Memory B cell (primary cell): ENCODE measurements at regions not wholly inside any gene's neighbourhood (a gene's known extent, or its start where the extent isn't known, plus 50 kb on each side); places are given as distances from the start of the nearest gene placed in this dataset.
"Not testable (repeated sequence)": the region's sequence is repeated elsewhere in the genome, so short reads cannot be mapped to it uniquely, and the experiment has no call there.

Experiments
- ATAC-seq: fragments of 150-1000 bp; cut with Tn5 transposase; 2 replicates; pipeline ENCODE4 v1.10.0; 2021; ENCODE audit warnings: low read depth, mild to moderate bottlenecking, moderate library complexity
- DNase-seq, 2 donors: peaks; one replicate each; pipeline ENCODE4 v3.0.0; 2022; ENCODE audit warnings: low spot score in 2 of 2
- H3K27ac Mint-ChIP-seq: one replicate; pipeline ENCODE4 v1.8.0; 2022; ENCODE audit warnings: mild to moderate bottlenecking, moderate library complexity, mixed read lengths
- H3K27me3 Mint-ChIP-seq: one replicate; pipeline ENCODE4 v1.8.0; 2022; ENCODE audit warnings: mixed read lengths
- H3K36me3 Mint-ChIP-seq: one replicate; pipeline ENCODE4 v1.8.0; 2022; ENCODE audit warnings: mild to moderate bottlenecking, mixed read lengths
- H3K4me1 Mint-ChIP-seq: one replicate; pipeline ENCODE4 v1.8.0; 2022; ENCODE audit warnings: mixed read lengths
- H3K4me3 Mint-ChIP-seq: one replicate; pipeline ENCODE4 v1.8.0; 2022; ENCODE audit warnings: mild to moderate bottlenecking, moderate library complexity, mixed read lengths
- H3K9me3 Mint-ChIP-seq: one replicate; pipeline ENCODE4 v1.8.0; 2022; ENCODE audit warnings: mixed read lengths

GRCh38 chr2:7539760-7540159, 622.5 kb downstream of the RNF144A start:
- H3K27ac Mint-ChIP-seq, result no peak overlapping the region
- peaks cover 3% of the 10 kb centered on the region for H3K9me3 Mint-ChIP-seq
- H3K36me3 Mint-ChIP-seq, result no peaks in the 10 kb centered on the region
- DNase-seq, result no peak
- H3K4me1 Mint-ChIP-seq, result no peaks in the 10 kb centered on the region
- ATAC-seq, result no peak
- H3K27me3 Mint-ChIP-seq, result no peaks in the 10 kb centered on the region
- no peak overlapping the region for H3K4me3 Mint-ChIP-seq

- H3K27ac Mint-ChIP-seq, result no peak overlapping the region
These were observed 635.8 kb downstream of the RNF144A start for GRCh38 chr2:7552825-7553570.

GRCh38 chr2:7555260-7555659, 638.0 kb downstream of the RNF144A start:
- Mint-ChIP-seq H3K9me3 (peaks cover 1% of the 10 kb centered on the region), H3K4me1 (no peaks in the 10 kb centered on the region), H3K27ac (no peak overlapping the region), H3K27me3 (peaks cover 9% of the 10 kb centered on the region), H3K4me3 (no peak overlapping the region), H3K36me3 (no peaks in the 10 kb centered on the region)
- DNase-seq (no peak), ATAC-seq (no peak)

More at GRCh38 chr2:7552825-7553570, 635.8 kb downstream of the RNF144A start:
- H3K4me1 Mint-ChIP-seq, result no peaks in the 10 kb centered on the region
- ATAC-seq (no peak), DNase-seq (no peak)
- H3K36me3 Mint-ChIP-seq, result no peaks in the 10 kb centered on the region
- peaks cover 3% of the 10 kb centered on the region for H3K9me3 Mint-ChIP-seq
- no peak overlapping the region for H3K4me3 Mint-ChIP-seq
- H3K27me3 Mint-ChIP-seq, result peaks cover 9% of the 10 kb centered on the region

- Mint-ChIP-seq H3K4me3 (no peak overlapping the region), H3K27ac (no peak overlapping the region), H3K9me3 (peaks cover 1% of the 10 kb centered on the region), H3K4me1 (no peaks in the 10 kb centered on the region), H3K27me3 (peaks cover 9% of the 10 kb centered on the region), H3K36me3 (no peaks in the 10 kb centered on the region)
- ATAC-seq, result no peak
- DNase-seq, result no peak
These were observed 640.2 kb downstream of the RNF144A start for GRCh38 chr2:7557376-7557775.

GRCh38 chr2:7559791-7560190, 642.6 kb downstream of the RNF144A start:
- Mint-ChIP-seq H3K9me3 (no peaks in the 10 kb centered on the region), H3K27ac (no peak overlapping the region), H3K27me3 (peaks cover 7% of the 10 kb centered on the region), H3K36me3 (no peaks in the 10 kb centered on the region), H3K4me1 (no peaks in the 10 kb centered on the region), H3K4me3 (no peak overlapping the region)
- ATAC-seq (no peak), DNase-seq (no peak)

- no peak for ATAC-seq
- Mint-ChIP-seq H3K27ac (no peak overlapping the region), H3K4me1 (no peaks in the 10 kb centered on the region), H3K9me3 (no peaks in the 10 kb centered on the region), H3K4me3 (no peak overlapping the region), H3K27me3 (no peaks in the 10 kb centered on the region), H3K36me3 (no peaks in the 10 kb centered on the region)
- DNase-seq, result no peak
These were observed 649.2 kb downstream of the RNF144A start for GRCh38 chr2:7566382-7566881.

GRCh38 chr2:7567116-7567515, 649.9 kb downstream of the RNF144A start:
- not testable (repeated sequence) for H3K4me1 Mint-ChIP-seq, H3K9me3 Mint-ChIP-seq, H3K36me3 Mint-ChIP-seq, DNase-seq, H3K27me3 Mint-ChIP-seq, H3K4me3 Mint-ChIP-seq, ATAC-seq, H3K27ac Mint-ChIP-seq

GRCh38 chr2:7567646-7568045, 650.4 kb downstream of the RNF144A start:
- DNase-seq (no peak), ATAC-seq (no peak)
- Mint-ChIP-seq H3K4me3 (no peak overlapping the region), H3K27ac (no peak overlapping the region), H3K27me3 (no peaks in the 10 kb centered on the region), H3K36me3 (no peaks in the 10 kb centered on the region), H3K4me1 (no peaks in the 10 kb centered on the region), H3K9me3 (no peaks in the 10 kb centered on the region)

GRCh38 chr2:7570247-7570646, 653.0 kb downstream of the RNF144A start:
- H3K4me3 Mint-ChIP-seq, result no peak overlapping the region
- no peaks in the 10 kb centered on the region for H3K4me1 Mint-ChIP-seq
- DNase-seq, result no peak
- ATAC-seq, result no peak
- no peak overlapping the region for H3K27ac Mint-ChIP-seq
- peaks cover 1% of the 10 kb centered on the region for H3K9me3 Mint-ChIP-seq
- H3K36me3 Mint-ChIP-seq, result no peaks in the 10 kb centered on the region
- no peaks in the 10 kb centered on the region for H3K27me3 Mint-ChIP-seq

- Mint-ChIP-seq H3K4me3 (no peak overlapping the region), H3K27ac (no peak overlapping the region), H3K9me3 (peaks cover 1% of the 10 kb centered on the region), H3K36me3 (no peaks in the 10 kb centered on the region), H3K4me1 (no peaks in the 10 kb centered on the region), H3K27me3 (no peaks in the 10 kb centered on the region)
- no peak for DNase-seq
- ATAC-seq, result no peak
These were observed 654.5 kb downstream of the RNF144A start for GRCh38 chr2:7571701-7572100.

- DNase-seq, result no peak
- Mint-ChIP-seq H3K27ac (no peak overlapping the region), H3K4me1 (no peaks in the 10 kb centered on the region), H3K9me3 (peaks cover 2% of the 10 kb centered on the region), H3K36me3 (no peaks in the 10 kb centered on the region), H3K27me3 (no peaks in the 10 kb centered on the region), H3K4me3 (no peak overlapping the region)
- no peak for ATAC-seq
These were observed 655.2 kb downstream of the RNF144A start for GRCh38 chr2:7572450-7572849.

- H3K27ac Mint-ChIP-seq, result no peak overlapping the region
- peaks cover 9% of the 10 kb centered on the region for H3K9me3 Mint-ChIP-seq
- DNase-seq (no peak), ATAC-seq (no peak)
- H3K4me3 Mint-ChIP-seq, result no peak overlapping the region
- H3K4me1 Mint-ChIP-seq, result no peaks in the 10 kb centered on the region
- no peaks in the 10 kb centered on the region for H3K36me3 Mint-ChIP-seq
- no peaks in the 10 kb centered on the region for H3K27me3 Mint-ChIP-seq
These were observed 656.1 kb downstream of the RNF144A start for GRCh38 chr2:7573166-7573825.

- DNase-seq, result no peak
- Mint-ChIP-seq H3K4me1 (no peaks in the 10 kb centered on the region), H3K4me3 (no peak overlapping the region), H3K9me3 (peaks cover 9% of the 10 kb centered on the region), H3K27me3 (peaks cover 1% of the 10 kb centered on the region), H3K36me3 (peaks cover 1% of the 10 kb centered on the region), H3K27ac (no peak overlapping the region)
- no peak for ATAC-seq
These were observed 657.2 kb downstream of the RNF144A start for GRCh38 chr2:7574385-7574784.

GRCh38 chr2:7577769-7578168, 660.6 kb downstream of the RNF144A start:
- no peak for DNase-seq
- no peak for ATAC-seq
- no peaks in the 10 kb centered on the region for H3K4me1 Mint-ChIP-seq
- H3K9me3 Mint-ChIP-seq, result peaks cover 9% of the 10 kb centered on the region
- H3K36me3 Mint-ChIP-seq, result peaks cover 2% of the 10 kb centered on the region
- H3K4me3 Mint-ChIP-seq, result no peak overlapping the region
- peaks cover 2% of the 10 kb centered on the region for H3K27me3 Mint-ChIP-seq
- no peak overlapping the region for H3K27ac Mint-ChIP-seq

GRCh38 chr2:7584017-7584416, 666.8 kb downstream of the RNF144A start:
- Mint-ChIP-seq H3K27me3 (peaks cover 7% of the 10 kb centered on the region), H3K4me3 (no peak overlapping the region), H3K36me3 (peaks cover 2% of the 10 kb centered on the region), H3K9me3 (peaks cover 6% of the 10 kb centered on the region), H3K4me1 (no peaks in the 10 kb centered on the region), H3K27ac (no peak overlapping the region)
- DNase-seq (no peak), ATAC-seq (no peak)
